GM13977 (cell line): ENCODE measurements at regions not wholly inside any gene's neighbourhood (a gene's known extent, or its start where the extent isn't known, plus 50 kb on each side); places are given as distances from the start of the nearest gene placed in this dataset.

Experiments
- DNase-seq: peaks from one replicate; pipeline ENCODE4 v3.0.0; 2012; ENCODE audit warnings: low spot score
- CTCF ChIP-seq: IDR thresholded peaks from 2 replicates; pipeline ENCODE4 v1.5.1; 2012; ENCODE audit warnings: mild to moderate bottlenecking, control low read depth; ENCODE audit not compliant: insufficient read depth; ENCODE audit errors: extremely low read depth, missing control alignments
- in situ Hi-C: fragments of 300-500 bp; cut with MboI; formaldehyde crosslinking; loops from one replicate; pipeline ENCODE4 v1.12.0; 2022; ENCODE audit warnings: low sequenced_read_pairs, low pct_unique_long_range_greater_than_20kb, mixed read lengths, inconsistent platforms; ENCODE audit not compliant: unreplicated experiment

GRCh38 chr3:194837457-194838127 is 151.9 kb downstream of the FAM43A start:
- in situ Hi-C loops = no loop called here
- TF ChIP-seq CTCF = no peak
- no peak for DNase-seq

GRCh38 chr3:194838236-194838635 is 152.6 kb downstream of the FAM43A start:
- no peak for DNase-seq
- no peak for TF ChIP-seq CTCF
- in situ Hi-C loops = no loop called here

GRCh38 chr3:194840661-194841514 is 155.2 kb downstream of the FAM43A start:
- no peak for TF ChIP-seq CTCF
- no peak for DNase-seq
- in situ Hi-C loops = no loop called here

- DNase-seq = no peak
- in situ Hi-C loops = no loop called here
- no peak for TF ChIP-seq CTCF
Observed at GRCh38 chr3:194841515-194841841, 155.8 kb downstream of the FAM43A start.

- no peak for TF ChIP-seq CTCF
- in situ Hi-C loops = no loop called here
- DNase-seq = no peak
Observed at GRCh38 chr3:194843556-194843955, 157.9 kb downstream of the FAM43A start.

- in situ Hi-C loops = no loop called here
- DNase-seq = no peak
- TF ChIP-seq CTCF = no peak
Observed at GRCh38 chr3:194844046-194844445, 158.4 kb downstream of the FAM43A start.
